ENCODE measurements at regions not wholly inside any gene's neighbourhood (a gene's known extent, or its start where the extent isn't known, plus 50 kb on each side); places are given as distances from the start of the nearest gene placed in this dataset.

GRCh38 chr19:30284885-30285284, 87.3 kb upstream of the ZNF536 start:
- TF ChIP-seq ZFX (IDR thresholded peaks at IDR 0.05; ENCODE audit: borderline replicate concordance) (no peak), CTCF (IDR thresholded peaks at IDR 0.05) (no peak)
